ENCODE measurements at regions not wholly inside any gene's neighbourhood (a gene's known extent, or its start where the extent isn't known, plus 50 kb on each side); places are given as distances from the start of the nearest gene placed in this dataset.
"Not testable (repeated sequence)": the region's sequence is repeated elsewhere in the genome, so short reads cannot be mapped to it uniquely, and the experiment has no call there.

DNA sequence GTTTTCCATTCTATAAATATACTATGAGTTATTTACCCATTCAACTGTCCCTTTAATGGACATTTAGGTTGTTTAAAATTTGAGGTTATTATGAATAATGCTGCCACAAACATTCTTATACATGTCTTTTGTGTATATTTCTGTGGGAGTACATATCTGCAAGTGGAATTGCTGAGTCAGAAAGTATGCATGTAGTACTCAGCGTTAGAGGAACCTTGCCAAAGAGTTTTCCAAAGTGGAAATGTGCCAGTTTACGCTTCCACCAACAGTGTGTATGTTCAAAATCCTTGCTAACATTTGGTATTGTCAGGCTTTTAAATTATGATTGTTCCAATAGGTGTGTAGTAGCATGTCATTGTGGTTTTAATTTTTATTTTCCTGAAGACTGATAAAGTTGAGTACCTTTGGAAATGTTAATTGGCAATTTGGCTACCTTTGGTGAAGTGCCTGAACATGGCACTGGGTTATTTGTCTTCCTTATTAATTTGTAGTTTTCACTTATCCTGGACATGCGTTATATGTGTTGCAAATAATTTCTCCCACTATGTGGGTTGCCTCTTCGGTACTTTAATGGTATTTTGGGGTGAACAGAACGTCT lies 341.2 kb downstream of the CD83 start:
- no peak for DNase-seq (ENCODE audit: low spot score)

DNA sequence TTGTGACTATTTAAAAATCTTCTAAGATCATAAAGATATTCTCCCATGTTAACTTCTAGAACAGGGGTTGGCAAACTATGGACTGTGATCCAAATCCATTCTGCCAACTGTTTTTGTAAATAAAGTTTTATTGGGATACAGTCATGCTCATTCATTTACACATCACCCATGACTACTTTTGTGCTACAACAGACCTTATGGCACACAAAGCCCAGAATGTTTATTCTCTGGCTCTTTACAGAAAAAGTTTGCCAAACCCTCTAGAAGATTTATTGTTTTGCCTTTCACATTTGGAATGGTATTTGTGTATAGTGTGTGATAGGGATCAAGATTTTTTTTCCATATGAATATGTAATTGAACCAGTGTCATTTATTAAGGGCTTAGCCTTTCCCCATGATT lies 341.7 kb downstream of the CD83 start:
- DNase-seq (ENCODE audit: low spot score) = no peak

DNA sequence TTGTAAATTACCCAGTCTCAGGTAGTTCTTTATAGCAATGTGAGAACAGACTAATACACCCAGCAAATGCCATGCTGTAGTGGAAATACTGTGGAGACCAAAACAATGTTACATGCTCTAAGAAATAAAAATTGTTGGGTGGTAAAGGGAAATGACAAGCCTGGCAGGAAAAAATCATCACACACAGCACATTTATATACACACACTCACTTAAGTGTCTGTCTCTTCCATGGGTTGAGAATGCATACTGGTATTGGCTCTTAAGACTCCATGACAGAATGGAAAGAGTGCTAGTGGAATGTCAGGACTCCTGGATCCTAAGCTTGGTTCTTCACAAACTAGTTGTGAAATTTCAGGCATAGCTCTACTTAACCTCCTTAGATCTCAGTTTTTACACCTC lies 343.0 kb downstream of the CD83 start:
- DNase-seq (ENCODE audit: low spot score) = no peak

DNA sequence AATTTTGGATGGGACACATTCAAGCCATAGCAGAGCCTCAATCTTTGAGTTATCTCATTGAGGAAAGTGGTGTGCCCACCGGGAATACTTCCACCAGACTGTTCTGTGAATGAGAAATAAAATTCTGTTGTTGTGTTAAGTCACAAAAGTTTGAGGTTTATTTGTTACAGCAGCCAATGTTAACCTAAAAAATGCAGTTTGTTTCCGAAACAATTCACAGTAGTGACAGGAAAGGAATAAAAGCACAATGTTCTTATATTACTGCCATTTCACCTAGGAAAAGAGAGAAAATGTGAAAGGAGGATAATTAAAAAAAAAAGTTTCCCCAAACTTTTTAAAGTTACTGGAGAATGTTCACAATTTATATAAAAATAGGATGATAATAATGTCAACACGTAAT lies 344.6 kb downstream of the CD83 start:
- no peak for DNase-seq (ENCODE audit: low spot score)

DNA sequence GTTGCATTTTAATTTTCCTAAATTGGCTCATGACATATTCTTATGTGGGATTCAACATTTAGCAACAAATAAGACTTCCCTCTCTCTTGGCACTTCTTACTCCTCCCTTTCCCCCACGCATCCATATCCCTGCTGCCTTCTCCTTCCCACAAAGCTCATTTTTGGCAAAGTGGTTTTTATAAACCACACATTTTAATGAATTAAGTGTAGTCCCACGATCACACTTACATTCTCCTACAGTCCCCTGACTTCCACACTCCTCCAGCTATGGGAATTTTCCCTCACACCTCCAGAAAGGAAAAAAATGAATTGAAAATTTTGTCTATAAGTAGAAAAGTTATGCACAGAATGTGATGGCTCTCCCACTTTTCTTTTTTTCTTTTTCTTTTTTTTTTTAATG lies 345.0 kb downstream of the CD83 start:
- no peak for DNase-seq (ENCODE audit: low spot score)

DNA sequence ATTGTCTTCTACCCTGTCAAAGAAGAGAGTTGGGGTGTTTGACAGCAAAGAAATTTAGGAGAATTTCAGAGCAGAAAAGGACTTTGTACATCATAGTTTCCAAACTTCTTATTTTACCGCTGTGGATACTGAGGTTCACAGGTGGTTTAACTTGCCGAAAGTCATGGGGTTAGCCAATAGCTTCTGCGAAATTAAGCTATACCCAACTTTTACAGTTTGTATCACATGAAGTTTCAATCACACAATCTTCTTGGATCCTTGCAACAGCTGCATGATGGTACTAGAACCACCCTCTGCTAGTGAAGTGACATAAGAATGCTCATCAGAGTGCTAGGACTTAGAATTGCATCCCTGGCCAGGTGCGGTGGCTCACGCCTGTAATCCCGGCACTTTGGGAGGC lies 345.5 kb downstream of the CD83 start:
- DNase-seq (ENCODE audit: low spot score) = no peak

DNA sequence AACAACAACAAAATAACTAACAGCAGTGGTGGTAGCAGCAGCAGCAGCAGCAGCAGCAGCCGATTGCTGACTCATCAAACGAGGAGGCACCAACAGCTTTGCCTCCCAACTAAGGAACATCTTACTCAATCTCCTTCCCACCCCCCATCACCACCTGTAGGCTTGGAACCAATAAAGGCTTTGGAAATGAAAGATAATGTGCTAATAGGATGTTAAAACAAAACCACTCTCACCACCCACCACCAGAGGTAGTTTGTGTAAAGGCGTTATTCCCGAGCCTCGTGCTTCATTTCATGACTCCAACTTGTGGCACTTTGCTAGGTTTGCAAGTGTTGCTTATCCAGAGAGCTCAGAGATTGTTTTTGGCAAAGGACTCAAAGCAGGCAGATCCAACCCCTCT lies 346.5 kb downstream of the CD83 start:
- DNase-seq (ENCODE audit: low spot score) = no peak

DNA sequence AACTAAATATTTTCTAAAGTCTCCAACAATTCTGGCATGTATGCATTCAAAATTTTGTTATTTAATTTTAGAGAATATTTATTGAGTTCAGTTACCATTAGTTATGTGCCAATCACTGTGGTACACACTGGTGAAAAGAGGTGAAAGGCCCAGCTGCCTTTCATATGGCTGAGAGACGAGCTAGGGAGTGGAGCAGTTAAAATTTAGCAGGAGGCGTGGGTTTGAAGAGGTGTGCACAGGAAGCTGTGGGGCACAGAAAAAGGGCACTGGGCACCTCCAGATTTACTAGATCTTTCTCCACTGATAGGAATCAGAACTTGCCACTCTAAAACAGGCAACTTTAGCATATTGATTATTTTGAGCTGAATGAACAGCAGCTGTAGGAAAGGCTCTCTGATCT lies 347.1 kb downstream of the CD83 start:
- no peak for DNase-seq (ENCODE audit: low spot score)

DNA sequence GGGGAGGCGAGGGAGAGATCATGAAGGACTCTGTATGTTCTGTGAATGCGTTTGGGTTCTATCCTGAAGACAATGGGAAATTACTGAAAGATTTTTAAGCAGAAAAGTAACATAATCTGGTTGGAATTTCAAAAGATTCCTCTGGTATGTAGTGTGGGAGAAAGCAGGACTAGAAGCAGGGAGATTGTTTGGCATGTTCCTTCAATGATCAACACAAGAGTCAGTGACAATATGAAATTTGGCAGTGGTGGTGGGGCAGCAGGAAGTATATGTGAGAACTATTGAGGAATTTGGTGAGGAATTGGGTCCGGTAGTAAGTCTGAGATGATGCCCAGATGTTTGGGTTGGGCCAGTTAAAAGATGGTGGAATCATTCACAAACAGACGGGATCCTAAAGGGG lies 348.7 kb downstream of the CD83 start:
- DNase-seq (ENCODE audit: low spot score) = no peak

DNA sequence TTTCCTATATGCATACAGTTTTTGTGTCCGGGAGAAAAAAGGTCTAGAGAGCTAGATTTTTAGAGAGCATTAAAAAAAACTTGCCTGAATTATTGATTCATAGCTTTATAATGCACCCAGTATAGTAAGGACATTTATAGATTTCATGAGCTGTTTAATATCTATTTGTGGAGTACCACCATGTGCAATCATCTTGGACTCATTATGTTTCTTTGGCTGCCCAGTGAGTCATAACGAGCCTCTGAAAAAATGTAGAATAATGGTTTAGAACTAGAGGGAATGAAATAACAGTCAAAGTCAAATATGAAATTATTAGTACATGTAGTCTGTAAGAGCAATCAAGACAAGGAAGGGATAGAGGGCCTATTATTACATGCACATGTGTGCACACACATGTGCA lies 350.0 kb downstream of the CD83 start:
- no peak for DNase-seq (ENCODE audit: low spot score)

DNA sequence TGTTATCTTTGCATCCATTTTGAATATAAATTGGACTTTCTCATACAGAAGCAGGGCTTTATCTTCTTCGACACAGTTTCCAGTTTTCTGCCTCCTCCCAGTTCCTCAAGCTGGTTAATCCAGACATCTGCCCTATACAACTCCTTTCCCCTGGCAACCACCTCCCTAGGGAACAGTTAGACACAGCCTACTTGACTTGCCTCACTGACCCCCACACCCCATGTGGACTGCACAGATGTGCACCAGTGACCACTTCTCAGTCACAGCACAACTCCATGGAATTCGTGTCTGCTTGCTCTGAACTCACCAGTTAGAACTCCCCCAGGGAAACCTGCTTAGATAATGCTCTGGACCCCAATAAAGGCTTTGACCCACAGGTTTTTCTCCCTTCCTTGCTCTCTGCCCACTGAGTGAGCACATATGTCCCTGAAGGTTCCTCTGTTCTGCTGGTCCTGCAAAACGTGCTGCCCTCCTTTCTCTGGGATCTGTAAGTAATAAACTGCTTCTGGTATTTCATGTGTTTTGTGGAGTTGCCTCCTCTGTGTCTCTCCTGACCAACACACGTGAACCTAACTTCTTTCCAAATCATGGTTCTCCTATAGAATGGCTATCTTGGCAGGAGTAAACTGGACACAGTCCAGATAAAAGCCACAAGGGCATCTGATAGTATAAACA lies 351.2 kb downstream of the CD83 start:
- no peak for DNase-seq (ENCODE audit: low spot score)

DNA sequence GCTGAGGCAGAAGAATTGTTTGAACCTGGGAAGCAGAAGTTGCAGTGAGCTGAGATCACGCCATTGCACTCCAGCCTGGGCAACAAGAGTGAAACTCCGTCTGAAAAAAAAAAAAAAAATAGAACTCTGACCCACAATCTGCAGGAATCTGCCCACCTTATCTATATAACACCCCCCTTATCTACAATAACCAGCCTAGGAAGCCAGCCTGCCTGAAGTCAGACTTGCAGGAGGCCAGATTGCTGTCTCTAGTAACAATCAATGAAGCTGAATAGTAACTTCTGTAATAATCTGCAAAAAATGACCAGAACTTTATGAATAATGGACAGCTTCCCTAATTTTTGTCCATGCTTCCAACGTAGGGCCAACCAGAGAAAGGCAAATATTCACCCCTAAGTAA lies 352.5 kb downstream of the CD83 start:
- DNase-seq (ENCODE audit: low spot score) = no peak

DNA sequence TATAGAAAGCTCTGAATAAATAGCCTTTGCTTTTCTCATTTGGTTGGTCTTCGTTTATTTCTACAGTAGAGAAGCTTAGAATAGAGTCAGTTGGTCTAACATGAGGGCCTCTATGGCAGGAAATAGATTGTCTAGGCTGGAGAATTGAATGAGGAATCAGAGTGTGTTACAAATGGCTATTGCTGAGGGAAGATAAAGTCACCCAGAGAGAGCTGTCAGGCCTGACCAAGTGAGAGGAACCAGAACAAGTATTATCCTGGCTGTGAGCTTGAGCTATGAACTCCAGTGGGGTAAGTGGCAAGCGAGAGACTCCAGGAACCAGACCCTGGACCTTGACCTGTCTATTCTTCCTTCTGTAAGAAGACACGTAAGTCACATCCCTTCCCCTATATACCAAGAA lies 353.1 kb downstream of the CD83 start:
- DNase-seq (ENCODE audit: low spot score) = no peak

DNA sequence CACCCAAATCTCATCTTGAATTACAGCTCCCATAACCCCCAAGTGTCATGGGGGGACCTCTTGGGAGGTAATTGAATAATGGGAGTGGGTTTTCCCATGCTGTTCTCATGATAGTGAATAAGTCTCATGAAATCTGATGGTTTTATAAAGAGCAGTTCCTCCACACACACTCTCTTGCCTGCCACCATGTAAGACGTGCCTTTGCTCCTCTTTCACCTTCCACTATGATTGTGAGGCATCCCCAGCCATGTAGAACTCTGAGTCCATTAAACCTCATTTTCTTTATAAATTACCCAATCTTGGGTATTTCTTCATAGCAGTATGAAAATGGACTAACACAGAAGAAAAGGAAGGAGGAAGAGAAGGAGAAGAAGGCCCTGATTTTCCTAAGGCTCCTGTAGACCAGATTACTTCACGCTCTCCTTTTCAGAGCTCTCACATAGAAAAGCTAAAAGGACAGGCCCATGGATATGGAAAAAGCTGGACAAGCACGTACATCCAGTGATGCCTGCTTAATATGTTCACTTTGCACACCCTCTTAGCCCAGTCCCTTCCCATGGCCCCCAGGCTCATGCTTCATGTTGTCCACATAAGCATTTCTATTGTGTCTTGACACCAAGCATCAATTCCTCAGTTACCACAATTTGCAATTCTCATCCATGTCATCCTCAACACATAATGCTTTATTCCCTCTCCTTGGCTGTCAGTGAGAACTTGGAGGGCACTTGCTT lies 354.8 kb downstream of the CD83 start:
- DNase-seq (ENCODE audit: low spot score) = no peak

DNA sequence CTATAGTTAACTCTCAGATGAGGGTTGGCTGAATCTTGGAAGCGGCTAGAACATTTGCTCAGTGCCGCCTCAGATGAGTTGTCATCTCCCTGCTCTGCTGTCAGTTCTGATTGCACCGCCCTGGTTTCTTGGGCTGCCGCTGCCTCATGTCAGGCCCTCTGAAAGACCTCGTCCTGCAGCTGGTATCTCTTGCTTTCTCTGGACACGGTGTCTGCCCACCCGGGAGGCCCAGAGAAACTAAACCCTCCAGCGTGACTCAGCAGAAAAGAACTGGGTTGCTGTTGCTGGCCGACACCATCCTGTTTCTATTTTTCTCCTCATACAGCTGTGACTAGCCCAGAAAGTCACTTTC lies 355.4 kb downstream of the CD83 start:
- DNase-seq (ENCODE audit: low spot score) = no peak

DNA sequence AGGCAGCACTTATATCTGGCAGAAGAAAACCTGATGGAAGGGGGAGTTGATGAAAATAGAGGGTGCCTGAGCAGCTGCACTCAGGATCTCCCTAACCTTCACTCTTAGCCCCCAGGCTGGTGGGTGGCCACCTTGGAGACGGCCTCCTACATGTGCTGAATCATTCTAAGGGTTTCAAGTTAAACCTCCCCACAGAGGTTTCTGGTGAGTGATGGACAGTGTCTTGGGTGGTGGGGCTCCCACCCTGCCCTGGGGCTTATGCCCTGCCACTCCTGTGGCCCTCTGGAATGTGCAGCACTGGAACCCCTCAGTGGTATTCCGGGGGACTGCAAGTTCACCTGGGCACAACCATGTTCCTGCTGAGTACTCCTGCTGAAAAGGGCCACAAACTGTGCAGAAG lies 357.2 kb downstream of the CD83 start:
- DNase-seq (ENCODE audit: low spot score) = no peak

DNA sequence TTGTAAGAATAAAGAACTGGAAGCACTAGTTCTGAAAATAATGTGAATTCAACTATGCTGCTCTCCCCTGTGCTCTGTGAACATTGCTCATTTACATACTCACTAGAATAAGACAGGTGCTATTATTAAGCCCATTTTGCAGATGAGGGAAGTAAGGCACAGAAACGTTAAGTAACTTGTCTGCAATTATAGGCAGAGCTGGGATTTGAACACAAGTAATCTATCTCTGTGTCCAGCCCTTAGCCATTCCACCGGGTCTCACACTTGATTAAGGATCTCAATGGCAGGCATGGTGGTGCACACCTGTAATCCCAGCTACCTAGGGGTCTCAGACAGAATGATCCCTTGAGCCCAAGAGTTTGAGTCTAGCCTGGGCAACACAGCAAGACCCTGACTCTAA lies 357.7 kb downstream of the CD83 start:
- DNase-seq (ENCODE audit: low spot score) = no peak

DNA sequence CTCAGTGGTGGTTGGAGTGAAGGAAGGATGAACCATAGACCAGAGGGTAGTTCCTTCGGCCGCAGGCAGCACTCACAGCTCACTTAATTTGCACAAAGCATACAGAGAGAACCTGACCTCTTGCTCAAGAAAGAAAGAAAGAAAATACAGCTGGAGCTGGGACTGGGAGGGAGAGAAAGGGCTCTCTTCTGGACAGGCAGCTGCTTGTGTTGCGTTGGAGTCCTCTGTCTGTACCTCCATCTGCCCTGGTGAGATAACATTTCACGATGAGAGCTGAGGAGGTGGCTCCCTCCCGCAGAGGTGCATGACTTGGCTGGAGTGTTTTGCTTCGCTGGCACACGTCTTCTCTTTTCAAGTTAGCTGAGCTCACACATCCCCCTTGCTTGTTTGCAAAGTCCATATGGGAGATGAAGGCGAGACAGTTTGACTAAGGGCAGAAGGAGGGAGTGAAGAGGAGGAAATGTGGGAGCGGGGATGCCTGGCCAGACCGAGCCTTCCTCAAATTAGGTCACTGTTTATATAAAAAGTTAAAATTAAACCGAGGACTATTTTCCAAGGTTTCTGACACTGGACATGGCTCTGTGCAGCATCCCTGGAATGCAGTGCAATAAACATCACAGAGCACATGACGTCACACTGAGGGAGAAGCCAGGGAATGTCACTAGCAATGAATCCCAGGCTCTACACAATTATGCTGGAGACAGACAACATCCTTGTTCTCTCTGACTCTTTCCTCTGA lies 359.4 kb downstream of the CD83 start:
- peak; percentile 51 for DNase-seq (ENCODE audit: low spot score)

DNA sequence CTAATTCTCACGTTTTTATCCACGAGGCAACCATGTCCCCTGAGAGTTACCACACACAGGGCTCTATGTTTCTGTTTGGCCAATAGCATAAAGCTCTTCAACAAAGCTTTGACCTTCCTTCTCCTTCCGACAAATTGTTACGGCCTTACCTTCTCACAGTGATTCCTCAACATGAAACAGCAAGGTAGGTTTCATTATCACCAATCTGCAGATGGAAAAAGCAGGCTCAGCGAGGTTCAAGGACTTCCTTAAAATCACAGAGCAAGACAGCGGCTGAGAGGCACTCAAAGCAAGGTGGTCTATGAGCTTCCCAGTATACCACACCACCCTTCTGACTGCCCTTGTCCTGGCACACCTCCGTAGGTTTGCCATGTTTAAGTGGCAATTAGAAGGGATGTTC lies 360.0 kb downstream of the CD83 start:
- DNase-seq (ENCODE audit: low spot score) = no peak

DNA sequence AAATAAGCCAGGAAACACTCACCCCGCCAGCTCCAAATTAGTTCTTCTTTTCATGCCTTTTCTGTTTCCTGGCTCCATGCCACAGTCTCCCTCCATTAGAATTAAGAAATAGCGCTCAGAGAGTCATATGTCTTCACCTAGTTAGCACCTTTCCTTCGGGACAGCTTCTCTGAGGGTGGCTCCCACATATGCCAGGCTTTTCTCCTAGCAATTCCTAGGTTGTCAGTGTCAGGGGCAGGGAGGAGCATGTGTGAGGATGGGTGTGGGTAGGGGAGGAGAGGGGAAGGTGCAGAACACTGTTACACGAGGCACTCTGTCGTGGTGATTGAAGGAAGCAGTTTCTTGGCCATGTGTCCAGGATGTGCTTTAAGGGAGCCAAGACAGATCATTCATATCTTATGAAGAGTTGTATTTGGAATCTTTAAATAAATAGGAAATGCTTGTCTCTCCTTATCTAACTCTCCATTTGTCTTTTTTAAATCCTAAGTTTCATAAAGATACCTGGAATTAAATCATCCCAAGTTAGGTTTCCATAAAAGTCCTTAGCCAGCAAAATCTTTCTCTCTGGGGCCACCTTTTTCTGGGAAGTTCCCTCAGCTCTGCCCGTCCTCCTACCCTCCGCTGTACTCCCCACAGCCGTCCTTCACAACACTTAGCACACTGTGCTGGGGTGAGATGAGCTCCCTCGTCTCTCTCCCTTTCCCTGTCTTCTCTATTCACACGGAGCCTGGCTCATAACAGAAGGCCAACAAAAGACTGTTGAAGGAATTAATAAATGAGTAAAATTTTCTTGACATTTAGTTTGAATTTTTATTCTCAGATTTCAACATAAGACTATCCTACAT lies 361.0 kb downstream of the CD83 start:
- no peak for DNase-seq (ENCODE audit: low spot score)

DNA sequence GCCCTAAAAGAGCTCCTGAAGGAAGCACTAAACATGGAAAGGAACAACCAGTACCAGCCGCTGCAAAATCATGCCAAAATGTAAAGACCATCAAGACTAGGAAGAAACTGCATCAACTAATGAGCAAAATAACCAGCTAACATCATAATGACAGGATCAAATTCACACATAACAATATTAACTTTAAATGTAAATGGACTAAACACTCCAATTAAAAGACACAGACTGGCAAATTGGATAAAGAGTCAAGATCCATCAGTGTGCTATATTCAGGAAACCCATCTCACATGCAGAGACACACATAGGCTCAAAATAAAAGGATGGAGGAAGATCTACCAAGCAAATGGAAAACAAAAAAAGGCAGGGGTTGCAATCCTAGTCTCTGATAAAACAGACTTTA lies 364.4 kb downstream of the CD83 start:
- DNase-seq (ENCODE audit: low spot score) = not testable (repeated sequence)

DNA sequence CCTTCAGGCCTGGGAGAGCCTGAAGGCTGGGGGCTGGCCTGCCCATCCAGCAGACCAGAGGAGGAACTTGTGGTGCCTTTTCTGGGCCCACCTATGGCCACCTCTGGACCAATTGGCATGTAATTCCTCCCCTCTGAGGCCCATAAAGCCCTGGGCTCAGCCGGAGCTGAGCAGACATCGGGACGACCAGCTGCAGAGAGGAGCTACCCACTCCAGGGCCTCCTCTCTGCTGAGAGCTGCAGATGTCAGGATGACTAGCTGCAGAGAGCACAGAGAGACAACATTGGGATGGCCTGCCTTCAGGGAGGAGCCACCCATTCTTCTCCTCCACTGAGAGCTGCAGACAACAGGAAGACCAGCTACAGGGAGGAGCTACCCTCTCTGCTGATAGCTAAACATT lies 370.1 kb downstream of the CD83 start:
- DNase-seq (ENCODE audit: low spot score) = no peak

All from Ammon's horn (tissue), 1 donor.